ENCODE measurements at regions not wholly inside any gene's neighbourhood (a gene's known extent, or its start where the extent isn't known, plus 50 kb on each side); places are given as distances from the start of the nearest gene placed in this dataset.

- TF ChIP-seq, protein P1, sequence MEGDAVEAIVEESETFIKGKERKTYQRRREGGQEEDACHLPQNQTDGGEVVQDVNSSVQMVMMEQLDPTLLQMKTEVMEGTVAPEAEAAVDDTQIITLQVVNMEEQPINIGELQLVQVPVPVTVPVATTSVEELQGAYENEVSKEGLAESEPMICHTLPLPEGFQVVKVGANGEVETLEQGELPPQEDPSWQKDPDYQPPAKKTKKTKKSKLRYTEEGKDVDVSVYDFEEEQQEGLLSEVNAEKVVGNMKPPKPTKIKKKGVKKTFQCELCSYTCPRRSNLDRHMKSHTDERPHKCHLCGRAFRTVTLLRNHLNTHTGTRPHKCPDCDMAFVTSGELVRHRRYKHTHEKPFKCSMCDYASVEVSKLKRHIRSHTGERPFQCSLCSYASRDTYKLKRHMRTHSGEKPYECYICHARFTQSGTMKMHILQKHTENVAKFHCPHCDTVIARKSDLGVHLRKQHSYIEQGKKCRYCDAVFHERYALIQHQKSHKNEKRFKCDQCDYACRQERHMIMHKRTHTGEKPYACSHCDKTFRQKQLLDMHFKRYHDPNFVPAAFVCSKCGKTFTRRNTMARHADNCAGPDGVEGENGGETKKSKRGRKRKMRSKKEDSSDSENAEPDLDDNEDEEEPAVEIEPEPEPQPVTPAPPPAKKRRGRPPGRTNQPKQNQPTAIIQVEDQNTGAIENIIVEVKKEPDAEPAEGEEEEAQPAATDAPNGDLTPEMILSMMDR (IDR thresholded peaks at IDR 0.05), result no peak
- no peak for TF ChIP-seq POLR2AphosphoS5 (IDR thresholded peaks at IDR 0.05; ENCODE audit: low read depth, low read length)
- TF ChIP-seq MXI1 (IDR thresholded peaks at IDR 0.05; ENCODE audit: low read depth, low read length), result no peak
- no peak for TF ChIP-seq RAD21 (IDR thresholded peaks at IDR 0.05; ENCODE audit: low read length)
- TF ChIP-seq JUND (IDR thresholded peaks at IDR 0.05), result no peak
- no peak for TF ChIP-seq EZH2phosphoT487 (IDR thresholded peaks at IDR 0.05; ENCODE audit: borderline replicate concordance, low read depth)
- TF ChIP-seq RFX5 (IDR thresholded peaks at IDR 0.05; ENCODE audit: low read length), result no peak
- TF ChIP-seq, protein P2, sequence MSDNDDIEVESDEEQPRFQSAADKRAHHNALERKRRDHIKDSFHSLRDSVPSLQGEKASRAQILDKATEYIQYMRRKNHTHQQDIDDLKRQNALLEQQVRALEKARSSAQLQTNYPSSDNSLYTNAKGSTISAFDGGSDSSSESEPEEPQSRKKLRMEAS (IDR thresholded peaks at IDR 0.05; ENCODE audit: low read depth), result no peak
These were observed 340.3 kb upstream of the MAD2L1 start for GRCh38 chr4:120406960-120407359.
